ENCODE measurements at regions not wholly inside any gene's neighbourhood (a gene's known extent, or its start where the extent isn't known, plus 50 kb on each side); places are given as distances from the start of the nearest gene placed in this dataset.

DNA sequence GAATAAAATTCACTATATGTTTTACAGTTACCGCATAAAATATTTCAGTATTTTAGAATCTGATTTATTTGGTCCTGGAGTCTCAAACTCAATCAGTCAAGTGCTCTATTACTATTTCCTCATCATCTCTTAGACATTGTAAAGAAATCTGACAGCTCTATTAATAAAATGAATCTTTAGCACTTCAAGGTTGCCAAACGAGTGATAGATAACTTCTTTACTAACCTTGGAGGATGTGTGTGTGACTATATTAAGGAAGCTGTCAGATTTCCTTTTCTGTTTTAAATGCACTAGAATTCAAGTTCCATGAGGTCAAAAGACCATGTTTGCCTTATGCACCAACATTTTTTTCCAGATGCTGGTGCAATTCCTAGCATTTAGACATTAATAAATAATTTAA lies 389.8 kb upstream of the AZI2 start:
- DNase-seq: no peak

DNA sequence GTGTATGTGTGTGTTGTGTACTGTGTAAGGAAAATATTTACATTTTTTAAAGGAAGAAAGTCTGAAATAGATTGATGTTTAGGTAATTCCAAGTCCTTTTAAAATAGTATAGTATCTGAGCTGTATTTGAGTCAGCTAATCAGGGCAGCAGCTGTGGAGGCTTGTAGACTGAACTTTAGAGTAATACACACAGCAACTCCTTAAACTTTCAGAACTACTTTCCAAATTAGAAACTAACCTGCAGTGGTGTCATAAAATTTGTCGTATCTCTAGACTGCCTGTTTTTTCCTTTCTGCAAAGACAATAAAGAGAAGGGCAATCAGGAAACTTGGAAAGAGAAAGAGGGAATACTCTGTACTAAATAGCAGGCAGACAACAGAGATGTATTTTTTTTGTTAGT lies 391.0 kb upstream of the AZI2 start:
- no peak for DNase-seq

DNA sequence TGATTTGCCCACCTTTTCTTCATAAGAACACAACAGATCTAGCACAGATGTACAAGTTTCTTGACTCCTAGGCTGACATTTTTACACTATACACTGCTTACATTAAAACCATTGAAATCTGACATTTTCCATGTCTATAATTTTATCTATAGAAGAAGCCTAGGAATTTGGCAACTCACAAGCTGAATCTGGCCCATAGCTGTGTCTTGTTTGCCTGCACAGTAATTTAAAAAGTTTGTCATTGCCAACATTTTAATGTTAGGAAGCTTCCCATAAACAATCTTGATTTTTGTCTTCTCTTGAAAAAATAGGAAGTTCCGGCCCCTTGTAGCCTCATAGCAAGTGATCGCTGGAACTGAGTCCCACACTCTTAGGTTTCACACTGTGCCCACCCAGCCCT lies 394.6 kb upstream of the AZI2 start:
- no peak for DNase-seq

DNA sequence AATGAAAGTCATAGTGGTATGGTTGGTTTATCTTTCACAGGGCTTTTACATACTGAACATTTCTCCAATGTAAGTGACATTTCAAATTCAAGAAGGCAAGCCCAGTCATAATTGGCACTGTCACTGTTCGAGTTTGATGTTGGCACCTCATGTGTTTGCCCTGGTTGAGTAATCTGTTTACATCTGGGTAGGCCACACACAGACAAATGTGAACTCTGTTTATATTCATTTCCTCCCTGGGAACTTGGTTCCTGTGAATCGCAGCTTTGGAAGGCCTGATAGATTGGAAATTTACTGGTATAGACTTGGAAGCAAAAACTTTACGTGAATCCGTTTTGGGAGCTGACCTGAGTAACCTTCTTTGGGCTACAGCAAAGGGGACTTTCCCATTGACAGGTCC lies 395.2 kb upstream of the AZI2 start:
- no peak for DNase-seq

DNA sequence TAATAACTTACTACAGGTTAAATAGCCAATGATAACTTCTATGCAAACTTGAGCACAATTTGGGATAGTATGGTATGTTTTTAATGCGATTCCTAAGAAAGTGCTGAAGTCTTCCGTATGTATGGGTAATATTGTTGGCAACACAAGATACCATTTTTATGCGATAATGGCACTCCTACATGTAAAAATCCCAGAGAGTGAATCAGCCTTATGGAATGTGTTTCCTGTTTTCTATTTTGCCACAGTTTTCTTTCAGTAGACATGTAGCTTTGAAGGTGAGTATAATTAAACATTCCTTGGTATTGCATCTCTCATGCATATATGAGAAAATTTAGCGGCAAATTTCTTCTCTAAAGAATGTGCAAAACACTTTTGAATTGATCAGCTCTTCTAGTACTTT lies 396.8 kb upstream of the AZI2 start:
- no peak for DNase-seq

DNA sequence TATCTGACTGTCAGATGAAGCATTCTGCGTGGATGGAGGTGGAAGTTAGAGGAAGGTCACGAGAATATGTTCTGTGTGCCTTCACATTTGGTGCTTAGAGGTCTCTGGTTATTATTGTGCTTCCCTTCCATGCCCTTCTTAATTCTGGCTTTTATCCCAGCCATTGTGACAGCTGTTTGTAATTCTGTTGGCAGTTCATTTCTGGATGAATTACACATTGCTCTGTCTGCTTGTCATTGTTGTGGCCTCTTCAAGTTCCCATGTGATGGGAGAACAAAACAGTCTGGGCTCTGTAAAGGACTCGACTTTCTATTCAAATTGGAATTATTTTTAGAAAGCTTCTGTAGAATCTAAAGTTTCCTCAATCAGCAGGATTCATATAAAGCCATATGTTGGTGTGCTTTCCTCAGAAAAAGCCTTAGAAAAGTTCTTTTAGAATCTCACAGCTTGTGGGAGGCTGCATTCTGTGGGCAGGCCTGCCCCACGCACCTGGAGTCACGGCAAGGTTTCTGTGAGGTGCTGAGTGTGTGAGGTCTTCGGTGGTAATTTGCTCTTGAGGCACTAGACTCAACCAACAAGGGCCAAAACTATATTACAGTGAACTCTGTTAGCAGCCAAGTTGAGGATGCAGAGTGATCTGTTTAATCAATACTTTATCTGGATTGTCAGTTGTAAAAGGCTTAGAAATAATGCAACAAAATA lies 397.4 kb upstream of the AZI2 start:
- peak; percentile 30 to 58 (median 43) for DNase-seq

DNA sequence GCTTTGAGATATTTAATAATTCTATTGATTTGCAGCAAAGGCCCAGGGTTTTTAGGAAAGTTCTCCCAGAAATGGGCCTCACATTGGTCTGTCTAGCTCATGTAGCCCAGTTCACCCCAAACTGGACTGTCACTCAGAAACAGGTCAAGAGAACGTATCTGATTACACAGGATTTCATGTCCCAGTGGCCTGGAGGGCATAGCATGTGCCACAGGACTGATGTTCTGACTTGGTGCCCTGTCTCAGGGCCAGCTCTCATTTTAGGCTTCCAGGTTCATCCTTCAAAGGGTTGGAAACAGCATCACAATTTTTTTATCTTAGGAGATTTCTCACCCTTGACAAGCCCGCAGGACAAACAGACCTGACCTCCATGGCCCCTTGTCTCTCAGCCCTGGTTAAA lies 398.4 kb upstream of the AZI2 start:
- DNase-seq: no peak

DNA sequence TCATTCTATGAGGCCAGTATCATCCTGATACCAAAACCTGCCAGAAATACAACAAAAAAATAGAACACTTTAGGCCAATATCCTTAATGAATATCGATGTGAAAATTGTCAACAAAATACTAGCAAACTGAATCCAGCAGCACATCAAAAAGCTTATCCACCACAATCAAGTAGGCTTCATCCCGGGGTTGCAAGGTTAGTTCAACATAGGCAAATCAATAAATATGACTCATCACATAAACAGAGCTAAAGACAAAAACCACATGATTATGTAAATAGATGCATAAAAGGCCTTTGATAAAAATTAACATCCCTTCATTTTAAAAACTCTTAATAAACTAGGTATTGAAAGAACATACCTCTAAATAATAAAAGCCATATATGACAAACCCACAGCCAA lies 403.2 kb upstream of the AZI2 start:
- DNase-seq: no peak

DNA sequence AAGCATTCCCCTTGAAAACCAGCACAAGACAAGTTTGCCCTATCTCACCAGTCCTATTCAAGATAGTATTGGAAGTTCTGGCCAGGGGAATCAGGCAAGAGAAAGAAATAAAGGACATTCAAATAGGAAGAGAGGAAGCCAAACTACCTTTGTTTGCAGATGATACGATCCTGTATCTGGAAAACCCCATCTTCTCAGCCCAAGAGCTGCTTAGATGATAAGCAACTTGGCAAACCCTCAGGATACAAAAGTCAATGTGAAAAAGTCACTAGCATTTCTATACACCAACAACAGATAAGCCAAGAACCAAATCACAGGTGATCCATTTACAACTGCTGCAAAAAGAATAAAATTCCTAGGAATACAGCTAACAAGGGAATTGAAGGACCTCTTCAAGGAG lies 403.7 kb upstream of the AZI2 start:
- no peak for DNase-seq

DNA sequence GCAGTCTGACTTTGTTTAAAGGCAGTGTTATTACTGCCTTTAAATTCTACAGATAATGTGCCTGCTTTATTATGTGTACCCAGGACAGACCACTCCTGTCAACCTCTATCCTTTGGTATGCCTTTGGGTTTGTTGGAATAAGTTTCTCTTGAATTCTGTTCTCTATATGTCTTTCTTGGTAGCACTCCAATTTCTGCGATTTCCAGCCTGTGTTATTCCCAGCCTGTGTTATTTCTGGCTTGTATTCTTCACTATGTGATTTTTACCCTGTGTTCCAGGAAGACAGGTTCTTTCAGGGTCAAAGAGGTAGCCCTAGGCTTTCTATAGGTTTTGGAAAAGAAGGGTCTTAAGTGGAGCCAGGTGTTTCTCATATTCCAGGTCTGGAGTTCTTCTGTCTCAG lies 407.4 kb upstream of the AZI2 start:
- DNase-seq: peak in 1 of 3 donors; percentile 21

DNA sequence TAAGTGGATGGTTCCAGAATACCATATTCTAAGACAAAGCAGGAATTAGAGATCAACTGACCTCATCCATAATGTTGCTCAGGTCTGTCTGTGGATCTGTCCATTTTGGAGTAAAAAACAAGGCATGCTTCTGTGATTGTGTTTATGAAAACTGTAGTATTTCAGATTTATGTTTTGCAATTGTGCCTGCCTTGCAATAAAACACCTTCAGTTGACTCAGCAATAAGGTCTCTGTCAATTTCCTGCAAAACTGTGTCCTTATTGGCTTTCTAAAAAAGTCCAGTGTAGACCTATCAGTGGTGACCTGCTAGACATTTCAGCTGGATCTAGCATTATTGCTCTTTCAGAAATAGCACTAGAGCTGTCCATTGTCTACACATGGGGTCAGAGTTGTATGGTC lies 409.5 kb upstream of the AZI2 start:
- no peak for DNase-seq

DNA sequence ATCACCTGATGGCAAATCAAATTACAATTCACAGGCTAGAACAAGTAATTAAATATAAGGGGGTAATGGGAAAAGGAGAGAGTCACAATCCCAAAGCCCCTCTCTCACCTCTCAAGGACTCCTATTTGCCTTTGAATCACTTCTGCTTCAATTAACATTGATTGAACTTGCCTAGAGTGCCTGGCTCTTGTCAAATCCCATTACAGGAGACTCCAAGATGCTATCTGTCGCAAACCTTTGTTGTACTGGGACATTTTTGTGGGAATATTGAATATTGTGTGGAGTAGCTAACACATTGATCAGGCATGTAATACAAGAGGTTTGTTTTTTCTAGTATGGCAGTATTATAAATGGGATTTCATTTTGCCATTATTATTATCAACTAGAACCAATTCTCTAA lies 412.8 kb upstream of the AZI2 start:
- no peak for DNase-seq

DNA sequence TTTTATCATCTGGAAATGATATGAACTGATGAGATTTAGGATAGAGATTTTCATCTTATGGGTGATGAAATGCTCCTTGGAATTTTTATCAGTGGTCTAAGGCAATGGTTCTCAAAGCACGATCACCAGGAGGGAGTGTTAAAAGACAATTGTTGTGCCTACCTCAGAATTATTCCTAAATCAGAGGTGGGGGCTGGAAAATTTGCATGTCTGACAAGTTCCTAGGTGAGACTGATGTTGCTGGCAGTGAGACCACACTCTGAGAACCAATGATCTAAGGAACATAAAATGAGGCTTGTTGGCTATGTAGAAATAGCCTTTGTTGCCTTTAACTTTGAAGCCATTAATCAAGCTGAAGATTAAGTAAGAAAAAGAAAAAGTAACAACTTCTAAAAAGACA lies 416.6 kb upstream of the AZI2 start:
- no peak for DNase-seq

DNA sequence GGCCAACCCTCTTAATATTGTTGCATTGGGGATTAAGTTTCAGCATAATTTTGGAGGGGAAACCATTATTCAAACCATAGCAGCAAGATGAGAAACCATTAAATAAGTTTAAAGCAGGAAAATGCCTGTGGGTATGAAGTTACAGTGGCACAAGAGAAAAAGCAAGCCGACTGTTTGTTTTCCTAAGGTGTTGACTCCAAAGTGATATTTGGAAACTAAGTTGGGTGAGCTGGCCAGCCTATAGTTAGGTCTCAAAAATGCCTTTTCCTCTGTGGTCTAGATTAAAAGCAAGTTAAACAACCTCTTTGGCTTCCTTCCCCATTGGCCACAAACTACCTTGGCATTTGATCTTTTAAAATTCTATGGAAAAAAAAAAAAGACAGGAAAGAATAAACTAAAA lies 419.8 kb upstream of the AZI2 start:
- DNase-seq: no peak

DNA sequence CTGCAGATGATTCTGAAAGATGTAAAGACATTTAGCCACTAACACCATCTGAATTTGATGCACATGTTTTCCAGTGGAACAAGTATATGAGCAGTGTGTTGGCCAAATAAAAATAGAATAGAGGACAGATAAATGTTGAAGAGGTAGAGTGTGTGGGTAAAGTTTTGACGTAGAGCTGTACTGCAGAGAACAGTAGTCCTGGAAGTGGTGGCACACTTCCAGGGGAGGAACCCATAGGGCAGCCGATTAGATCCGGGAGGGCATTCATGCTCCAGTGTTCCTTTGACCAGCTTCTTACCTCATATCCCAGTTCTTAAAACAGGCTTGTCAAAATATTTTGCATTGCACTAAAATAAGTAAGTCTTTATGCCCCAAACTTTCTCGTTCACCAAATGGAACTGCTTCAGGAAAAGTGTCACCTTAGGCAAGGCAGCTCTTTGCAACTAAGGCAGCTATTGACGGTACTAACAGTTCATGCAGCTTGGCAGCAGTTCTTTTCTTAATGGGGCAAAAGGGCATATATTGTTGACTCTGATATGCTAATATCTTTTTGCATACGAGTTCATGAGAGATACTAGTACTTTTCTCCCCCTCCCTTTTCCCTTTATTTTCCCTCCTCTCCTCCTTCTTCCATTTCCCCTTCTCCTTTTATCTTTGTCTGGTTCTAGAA lies 429.3 kb upstream of the AZI2 start:
- no peak for DNase-seq

DNA sequence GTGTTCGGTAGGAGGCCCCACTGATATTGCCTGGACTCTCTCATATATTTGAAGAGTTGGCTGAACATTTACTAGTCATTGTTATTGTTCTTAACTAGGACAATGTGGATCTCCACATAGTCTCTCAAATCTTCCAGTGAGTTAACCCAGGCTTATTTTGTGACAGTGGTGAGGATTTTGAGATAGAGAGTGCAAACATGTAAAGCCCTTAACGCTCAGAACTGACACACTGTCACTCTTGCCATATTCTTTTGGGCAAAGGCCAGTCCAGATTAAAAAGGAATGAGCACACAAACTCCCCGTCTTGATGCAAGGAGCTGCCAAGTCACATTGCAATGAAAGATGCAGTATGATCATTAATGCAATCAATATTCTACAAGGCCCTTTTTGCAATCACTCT lies 431.9 kb upstream of the AZI2 start:
- DNase-seq: no peak

DNA sequence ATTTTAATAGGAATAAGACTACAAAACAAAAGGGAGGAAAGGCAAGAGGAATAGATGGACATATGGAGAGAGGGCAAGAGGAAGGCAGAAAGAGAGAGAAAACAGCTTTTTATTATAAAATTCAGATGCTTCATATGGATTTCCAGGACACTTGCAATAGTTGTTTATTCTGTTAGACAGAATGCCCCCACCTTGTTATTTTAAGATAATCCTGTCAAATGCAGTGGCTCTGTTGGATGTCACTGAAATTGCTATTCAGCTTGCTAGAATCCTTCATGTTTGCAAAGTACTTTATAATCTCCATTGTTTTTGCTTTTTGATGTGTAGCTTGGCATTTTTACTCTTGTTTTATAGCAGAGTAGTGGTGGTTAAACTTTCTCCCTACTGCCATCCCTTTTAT lies 432.4 kb upstream of the AZI2 start:
- DNase-seq: no peak

DNA sequence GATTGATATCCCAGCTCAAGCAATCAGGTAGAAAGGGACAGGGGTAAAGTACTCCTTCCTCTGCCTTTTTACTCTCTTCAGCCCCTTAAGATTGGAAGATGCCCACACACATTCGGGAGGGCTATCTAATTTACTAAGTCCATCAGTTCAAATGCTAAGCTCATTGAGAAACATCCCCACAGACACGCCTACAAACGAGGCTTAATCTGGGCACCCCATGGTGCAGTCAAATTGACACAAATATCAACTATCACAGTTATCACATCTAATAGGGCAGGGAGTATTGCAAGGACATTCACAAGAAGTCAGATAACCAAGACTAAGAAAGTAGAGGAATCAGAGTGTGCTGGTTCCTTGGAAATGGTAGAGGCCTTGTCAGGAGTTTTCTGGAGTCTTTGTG lies 437.8 kb upstream of the AZI2 start:
- no peak for DNase-seq

DNA sequence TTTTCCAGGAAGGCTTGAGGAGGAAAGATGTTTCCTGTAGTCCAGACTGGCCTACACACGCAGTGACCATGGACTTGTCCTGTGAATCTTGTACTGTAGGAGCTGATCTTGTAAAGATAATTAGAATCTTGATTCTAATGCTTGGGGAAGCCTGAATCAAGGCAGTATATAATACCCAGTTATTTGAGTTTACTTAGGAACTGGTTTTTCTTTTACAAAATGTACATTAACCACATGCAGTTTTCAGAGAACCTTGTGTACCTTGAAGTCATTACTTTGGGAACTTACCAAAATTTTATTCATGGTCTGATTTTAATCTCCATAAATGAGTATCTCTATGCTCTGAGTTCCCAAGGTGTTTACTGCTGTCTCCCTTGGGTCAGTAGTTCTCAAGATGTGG lies 439.9 kb upstream of the AZI2 start:
- no peak for DNase-seq

DNA sequence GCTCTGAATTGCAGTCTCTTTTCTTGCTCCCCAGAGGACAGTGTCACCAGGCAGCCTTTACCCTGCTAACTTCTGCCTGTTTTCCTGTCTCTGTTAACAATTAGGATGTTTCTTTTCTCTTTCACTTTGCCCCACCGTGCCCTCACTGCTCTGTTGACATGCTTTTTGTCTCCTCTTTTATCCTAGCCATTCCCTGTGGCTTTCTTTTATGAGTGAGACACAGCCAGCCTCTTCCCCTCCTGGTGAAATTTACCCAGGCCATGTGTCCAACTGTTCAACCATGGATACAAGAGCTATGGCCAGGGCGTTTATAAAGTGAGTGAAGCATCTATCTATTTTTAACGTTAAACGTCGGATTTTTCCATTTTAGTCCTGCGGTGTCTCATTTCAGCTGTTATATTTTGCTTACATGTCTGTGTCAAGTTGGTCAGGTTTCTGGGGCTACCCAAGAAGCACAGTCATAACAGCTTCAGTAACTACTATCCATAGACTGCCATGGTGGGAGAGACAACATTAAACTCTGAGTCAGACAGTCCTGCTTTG lies 443.2 kb upstream of the AZI2 start:
- peak in 1 of 3 donors; percentile 9 for DNase-seq

DNA sequence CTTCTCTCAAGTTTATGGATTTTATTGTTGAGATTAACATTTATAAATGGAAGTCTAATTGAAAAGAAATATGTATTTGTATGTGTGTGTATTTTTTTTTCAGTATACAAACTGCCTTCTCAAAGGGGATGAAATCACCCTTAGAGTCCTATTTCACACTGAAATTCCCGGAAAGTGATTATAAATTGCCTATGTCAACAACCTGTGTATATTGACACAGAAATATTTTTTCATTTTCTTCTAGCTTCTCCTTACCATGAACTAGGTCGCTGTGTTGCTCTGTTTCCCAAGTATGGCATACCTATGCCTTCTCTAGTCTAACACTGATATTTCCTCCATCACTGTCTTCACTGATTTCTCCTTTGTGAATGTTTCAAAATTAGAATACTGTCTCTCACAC lies 444.0 kb upstream of the AZI2 start:
- DNase-seq: no peak

DNA sequence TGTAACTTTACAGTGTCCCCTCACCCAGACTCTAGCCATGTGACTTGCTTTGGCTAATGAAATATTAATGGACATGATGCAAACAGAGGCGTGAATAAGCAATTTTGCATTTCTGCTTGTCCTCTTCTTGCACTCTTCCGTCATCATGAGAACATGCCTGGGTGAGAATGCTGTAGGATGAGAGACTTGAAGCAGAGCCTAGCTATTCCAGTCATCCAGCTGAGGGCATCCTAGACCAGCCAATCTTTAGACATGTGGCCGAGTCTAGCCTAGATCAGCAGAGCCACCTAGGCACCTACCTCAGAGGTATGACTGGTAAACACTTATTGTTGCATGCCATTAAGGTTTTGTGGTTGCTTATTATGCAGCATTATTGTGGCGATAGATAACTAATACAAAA lies 450.5 kb upstream of the AZI2 start:
- DNase-seq: no peak

DNA sequence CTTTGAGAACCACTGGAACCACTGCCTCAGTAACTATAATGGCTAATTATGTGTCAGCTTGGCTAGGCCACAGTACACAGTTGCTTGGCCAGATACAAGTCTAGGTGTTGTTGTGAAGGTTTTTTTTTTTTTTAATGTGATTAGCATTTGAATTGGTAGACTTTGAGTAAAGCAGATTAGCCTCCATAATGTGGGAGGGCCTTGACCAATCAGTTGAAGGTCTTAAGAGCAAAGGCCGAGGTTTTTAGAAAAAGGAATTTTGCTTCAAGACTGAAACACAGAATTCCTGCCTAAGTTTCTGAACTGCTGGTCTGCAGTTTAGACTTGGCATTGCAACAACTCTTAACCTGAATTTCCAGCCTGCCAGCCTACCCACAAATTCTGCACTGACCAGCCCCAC lies 451.6 kb upstream of the AZI2 start:
- DNase-seq: no peak

DNA sequence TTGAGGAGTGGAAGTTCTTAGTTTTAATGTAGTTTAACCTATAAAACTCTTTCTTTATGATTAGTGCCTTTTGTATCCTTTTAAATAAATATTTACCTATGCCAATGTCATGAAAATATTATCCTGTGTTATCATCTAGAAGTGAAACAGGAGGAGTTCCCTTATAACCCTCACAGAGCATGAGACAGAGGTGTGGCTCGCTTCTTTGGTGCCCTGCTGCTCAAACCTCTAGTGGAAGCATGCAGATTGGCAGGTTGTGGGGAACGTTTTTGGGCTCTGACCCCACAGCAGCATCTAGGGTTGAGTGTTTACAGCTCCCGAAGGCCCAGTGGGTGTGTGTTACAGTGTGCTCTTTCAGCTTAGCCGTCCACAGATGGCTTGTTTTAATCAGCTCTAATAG lies 459.4 kb upstream of the AZI2 start:
- DNase-seq: no peak
